ACC112 (cell line): ENCODE measurements at regions not wholly inside any gene's neighbourhood (a gene's known extent, or its start where the extent isn't known, plus 50 kb on each side); places are given as distances from the start of the nearest gene placed in this dataset.

Experiments
- H2AFZ ChIP-seq: fragments of 200-600 bp; sonication (generic); one replicate; pipeline ENCODE4 v1.6.0; 2017; ENCODE audit warnings: antibody characterized with exemption, low read length; ENCODE audit not compliant: unreplicated experiment
- H3K27ac ChIP-seq: fragments of 200-600 bp; sonication (generic); 2 replicates; pipeline ENCODE4 v1.5.1; 2014; ENCODE audit warnings: low read depth, mild to moderate bottlenecking, antibody characterized with exemption, low read length, moderate library complexity
- H3K27me3 ChIP-seq: fragments of 200-600 bp; sonication (generic); 2 replicates; pipeline ENCODE4 v1.6.1; 2014; ENCODE audit warnings: mild to moderate bottlenecking, antibody characterized with exemption, low read length, moderate library complexity, mixed read lengths; ENCODE audit not compliant: insufficient read depth
- H3K36me3 ChIP-seq: fragments of 200-600 bp; sonication (generic); 2 replicates; pipeline ENCODE4 v1.6.1; 2016; ENCODE audit warnings: mild to moderate bottlenecking, antibody characterized with exemption, low read length, moderate library complexity, mixed read lengths; ENCODE audit not compliant: insufficient read depth
- H3K4me1 ChIP-seq: fragments of 200-600 bp; sonication (generic); one replicate; pipeline ENCODE4 v1.6.1; 2016; ENCODE audit warnings: low read length, mixed read lengths; ENCODE audit not compliant: insufficient read depth, unreplicated experiment, control insufficient read depth
- H3K4me3 ChIP-seq: fragments of 200-600 bp; sonication (generic); 2 replicates; pipeline ENCODE4 v1.5.1; 2014; ENCODE audit warnings: mild to moderate bottlenecking, low read depth, low read length
- H3K79me2 ChIP-seq: fragments of 200-600 bp; sonication (generic); one replicate; pipeline ENCODE4 v1.6.0; 2016; ENCODE audit warnings: low read length; ENCODE audit not compliant: control insufficient read depth, unreplicated experiment, insufficient read depth

GRCh38 chr12:108052260-108052659 lies 76.8 kb upstream of the WSCD2 start:
- H3K79me2 ChIP-seq, result no peaks in the 10 kb centered on the region
- no peak overlapping the region for H3K27ac ChIP-seq
- no peak overlapping the region for H2AFZ ChIP-seq
- H3K4me1 ChIP-seq, result no peaks in the 10 kb centered on the region
- no peaks in the 10 kb centered on the region for H3K36me3 ChIP-seq
- H3K4me3 ChIP-seq, result no peak overlapping the region
- H3K27me3 ChIP-seq, result peaks cover 5% of the 10 kb centered on the region; the same call in 1 of the 2 replicates

DNA sequence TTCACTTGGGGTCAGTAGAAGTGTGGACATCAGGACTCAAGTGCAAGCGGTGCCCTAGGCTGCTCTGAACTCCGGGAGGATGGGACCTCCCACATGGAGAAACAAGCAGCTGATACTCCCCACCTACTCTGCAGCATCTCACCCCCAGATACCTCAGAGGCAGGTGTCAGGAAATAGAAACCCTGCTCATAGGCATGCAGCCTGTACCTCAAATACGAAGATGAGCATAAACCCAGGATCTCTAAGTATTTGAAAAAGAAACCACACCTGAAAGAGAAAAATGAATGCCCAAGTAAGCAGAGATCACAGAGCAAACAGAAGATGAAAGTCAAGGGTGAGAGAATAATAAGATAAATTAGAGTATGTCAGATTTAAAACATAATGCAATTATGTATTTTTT lies 75.6 kb upstream of the WSCD2 start:
- peaks cover 5% of the 10 kb centered on the region; the same call in 1 of the 2 replicates for H3K27me3 ChIP-seq
- no peak overlapping the region for H3K4me3 ChIP-seq
- H3K79me2 ChIP-seq, result no peaks in the 10 kb centered on the region
- H3K27ac ChIP-seq, result no peak overlapping the region
- H3K4me1 ChIP-seq, result no peaks in the 10 kb centered on the region
- no peak overlapping the region for H2AFZ ChIP-seq
- H3K36me3 ChIP-seq, result no peaks in the 10 kb centered on the region

DNA sequence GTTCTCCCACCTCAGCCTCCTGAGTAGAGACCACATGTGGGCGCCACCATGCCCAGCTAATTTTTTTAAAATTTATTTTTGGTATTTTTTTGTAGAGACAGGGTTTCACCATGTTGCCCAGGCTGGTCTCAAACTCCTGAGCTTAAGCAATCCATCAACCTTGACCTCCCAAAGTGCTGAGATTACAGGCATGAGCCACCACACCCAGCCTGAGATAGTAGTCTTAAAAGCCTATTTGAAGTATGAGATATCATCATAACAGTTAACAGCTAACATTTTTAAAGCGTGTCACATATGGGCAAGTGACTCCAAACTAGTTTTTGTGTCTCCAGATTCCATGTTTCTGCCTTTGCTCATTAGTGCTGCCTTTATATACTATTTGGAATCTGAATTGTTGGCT lies 74.6 kb upstream of the WSCD2 start:
- no peak overlapping the region for H3K27ac ChIP-seq
- peaks cover 5% of the 10 kb centered on the region; the same call in 1 of the 2 replicates for H3K27me3 ChIP-seq
- no peaks in the 10 kb centered on the region for H3K4me1 ChIP-seq
- no peaks in the 10 kb centered on the region for H3K36me3 ChIP-seq
- H3K79me2 ChIP-seq, result no peaks in the 10 kb centered on the region
- H2AFZ ChIP-seq, result no peak overlapping the region
- H3K4me3 ChIP-seq, result no peak overlapping the region

DNA sequence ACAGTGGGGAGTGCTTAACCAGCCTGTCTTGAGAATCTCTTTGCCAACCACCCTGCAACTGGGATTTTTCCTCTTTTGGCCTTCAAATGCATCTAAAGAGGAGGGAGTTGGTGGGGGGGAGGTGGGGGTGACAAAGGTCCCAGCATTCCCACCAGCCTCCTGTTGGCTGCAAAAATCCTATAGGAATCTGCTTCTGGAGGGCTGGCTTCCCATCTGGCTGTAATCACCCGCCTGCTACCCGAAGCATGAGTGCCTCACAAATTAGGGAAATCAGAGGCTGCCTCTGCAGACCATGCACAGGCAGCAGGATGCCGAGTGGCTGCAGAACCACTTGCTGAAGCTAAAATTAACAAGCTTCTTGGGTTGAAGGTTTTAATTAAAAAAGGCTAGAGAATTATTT lies 73.9 kb upstream of the WSCD2 start:
- no peaks in the 10 kb centered on the region for H3K79me2 ChIP-seq
- no peak overlapping the region for H3K27ac ChIP-seq
- H2AFZ ChIP-seq, result no peak overlapping the region
- H3K27me3 ChIP-seq, result peaks cover 5% of the 10 kb centered on the region; the same call in 1 of the 2 replicates
- H3K4me1 ChIP-seq, result no peaks in the 10 kb centered on the region
- no peak overlapping the region for H3K4me3 ChIP-seq
- no peaks in the 10 kb centered on the region for H3K36me3 ChIP-seq

DNA sequence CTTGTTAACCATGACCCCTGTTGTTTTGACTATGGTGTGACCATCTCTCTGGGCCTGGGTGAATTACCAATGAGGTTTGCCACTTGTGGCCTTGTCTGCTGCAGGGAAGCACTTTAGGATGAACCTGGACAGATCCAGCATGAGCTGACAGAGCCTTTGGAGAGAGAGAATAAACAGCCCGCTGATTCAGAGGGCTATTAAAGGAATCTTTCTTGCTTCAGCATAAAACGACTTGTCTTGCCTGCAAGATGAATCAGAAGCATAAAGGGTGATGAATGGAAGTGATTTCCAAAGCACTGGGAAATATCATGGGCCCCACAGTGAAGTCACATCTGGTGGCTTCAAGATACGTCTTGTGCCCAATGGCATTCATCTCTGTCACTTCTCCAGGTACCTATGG lies 69.0 kb upstream of the WSCD2 start:
- no peak overlapping the region for H3K27ac ChIP-seq
- peaks cover 5% of the 10 kb centered on the region; the same call in 1 of the 2 replicates for H3K27me3 ChIP-seq
- no peak overlapping the region for H2AFZ ChIP-seq
- no peaks in the 10 kb centered on the region for H3K4me1 ChIP-seq
- no peaks in the 10 kb centered on the region for H3K79me2 ChIP-seq
- H3K36me3 ChIP-seq, result no peaks in the 10 kb centered on the region
- no peak overlapping the region for H3K4me3 ChIP-seq

- Histone ChIP-seq H3K27ac (no peak overlapping the region), H3K4me3 (no peak overlapping the region), H3K27me3 (peaks cover 3% of the 10 kb centered on the region; the same call in 1 of the 2 replicates), H3K36me3 (no peaks in the 10 kb centered on the region), H3K4me1 (no peaks in the 10 kb centered on the region), H3K79me2 (no peaks in the 10 kb centered on the region), H2AFZ (no peak overlapping the region)
These were observed 68.2 kb upstream of the WSCD2 start for GRCh38 chr12:108060903-108061302.

- no peak overlapping the region for H2AFZ ChIP-seq
These were observed 65.9 kb upstream of the WSCD2 start for GRCh38 chr12:108063192-108063591.

DNA sequence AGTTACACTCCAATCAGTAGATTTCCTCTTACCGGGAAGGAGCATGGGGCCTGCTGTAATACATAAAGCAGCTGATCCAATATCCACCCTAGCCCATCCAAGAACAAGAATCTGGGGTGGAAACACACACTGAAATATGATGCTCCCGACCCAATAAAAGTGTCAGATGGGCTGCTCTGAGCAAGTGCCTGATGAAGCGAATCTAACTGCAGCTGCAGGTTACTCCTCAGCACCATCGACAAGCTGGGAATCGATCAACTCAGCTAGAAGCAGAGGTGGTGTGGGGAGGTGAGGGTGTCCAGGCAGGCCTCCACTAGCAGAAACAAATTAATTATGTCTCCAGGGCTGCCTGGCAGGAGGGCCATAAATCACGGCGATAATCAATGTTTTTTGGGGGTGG lies 64.0 kb upstream of the WSCD2 start:
- Histone ChIP-seq H3K79me2 (no peaks in the 10 kb centered on the region), H3K27me3 (no peaks in the 10 kb centered on the region), H3K36me3 (no peaks in the 10 kb centered on the region), H3K4me1 (no peaks in the 10 kb centered on the region), H3K27ac (no peak overlapping the region), H2AFZ (no peak overlapping the region), H3K4me3 (no peak overlapping the region)

More at GRCh38 chr12:108063192-108063591, 65.9 kb upstream of the WSCD2 start:
- H3K4me1 ChIP-seq, result no peaks in the 10 kb centered on the region
- no peaks in the 10 kb centered on the region for H3K27me3 ChIP-seq
- H3K27ac ChIP-seq, result no peak overlapping the region
- no peak overlapping the region for H3K4me3 ChIP-seq
- H3K36me3 ChIP-seq, result no peaks in the 10 kb centered on the region
- no peaks in the 10 kb centered on the region for H3K79me2 ChIP-seq

GRCh38 chr12:108066583-108067577 lies 62.2 kb upstream of the WSCD2 start:
- Histone ChIP-seq H3K4me1 (no peaks in the 10 kb centered on the region), H3K36me3 (no peaks in the 10 kb centered on the region), H3K27ac (no peak overlapping the region), H3K27me3 (no peaks in the 10 kb centered on the region), H2AFZ (no peak overlapping the region), H3K4me3 (no peak overlapping the region), H3K79me2 (no peaks in the 10 kb centered on the region)

DNA sequence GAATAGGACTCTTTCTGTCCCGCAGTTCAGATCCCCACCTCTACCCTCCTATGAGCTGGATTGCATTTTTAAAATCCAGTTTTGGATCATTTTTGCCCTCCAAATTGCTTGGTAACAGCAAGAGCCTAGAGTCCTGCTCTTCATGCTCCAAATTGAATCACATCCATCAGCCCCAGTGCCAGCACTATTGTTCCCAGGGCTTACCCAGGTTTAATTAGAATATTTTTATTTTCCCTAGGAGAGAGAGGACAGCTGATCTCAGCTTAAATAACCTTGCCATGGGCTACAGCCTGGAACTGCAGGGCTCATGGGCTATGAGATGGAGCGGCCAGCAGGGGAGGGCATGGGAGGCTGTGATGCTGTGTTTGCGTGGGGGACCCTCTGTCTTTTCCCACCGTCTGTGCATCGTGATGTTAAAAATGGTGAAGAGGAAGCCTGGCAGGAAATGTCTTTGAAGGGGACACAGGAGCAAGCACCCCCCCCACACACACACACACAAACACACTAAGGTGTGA lies 59.4 kb upstream of the WSCD2 start:
- no peak overlapping the region for H3K4me3 ChIP-seq
- H2AFZ ChIP-seq, result no peak overlapping the region
- H3K79me2 ChIP-seq, result no peaks in the 10 kb centered on the region
- H3K27me3 ChIP-seq, result no peaks in the 10 kb centered on the region
- no peaks in the 10 kb centered on the region for H3K4me1 ChIP-seq
- no peak overlapping the region for H3K27ac ChIP-seq
- H3K36me3 ChIP-seq, result no peaks in the 10 kb centered on the region

- Histone ChIP-seq H3K36me3 (no peaks in the 10 kb centered on the region), H2AFZ (no peak overlapping the region), H3K27me3 (no peaks in the 10 kb centered on the region)
These were observed 53.5 kb upstream of the WSCD2 start for GRCh38 chr12:108075561-108075960.

More at GRCh38 chr12:108075561-108075960, 53.5 kb upstream of the WSCD2 start:
- Histone ChIP-seq H3K79me2 (no peaks in the 10 kb centered on the region), H3K27ac (no peak overlapping the region), H3K4me1 (no peaks in the 10 kb centered on the region), H3K4me3 (no peak overlapping the region)
